Limb (tissue), 2 donors: ENCODE measurements at regions not wholly inside any gene's neighbourhood (a gene's known extent, or its start where the extent isn't known, plus 50 kb on each side); places are given as distances from the start of the nearest gene placed in this dataset.
"Not testable (repeated sequence)": the region's sequence is repeated elsewhere in the genome, so short reads cannot be mapped to it uniquely, and the experiment has no call there.

Source experiments
- DNase-seq, 2 donors: peaks; one replicate each; pipeline ENCODE4 v3.0.0-alpha.2; 2016; ENCODE audit errors: extremely low spot score in 2 of 2

DNA sequence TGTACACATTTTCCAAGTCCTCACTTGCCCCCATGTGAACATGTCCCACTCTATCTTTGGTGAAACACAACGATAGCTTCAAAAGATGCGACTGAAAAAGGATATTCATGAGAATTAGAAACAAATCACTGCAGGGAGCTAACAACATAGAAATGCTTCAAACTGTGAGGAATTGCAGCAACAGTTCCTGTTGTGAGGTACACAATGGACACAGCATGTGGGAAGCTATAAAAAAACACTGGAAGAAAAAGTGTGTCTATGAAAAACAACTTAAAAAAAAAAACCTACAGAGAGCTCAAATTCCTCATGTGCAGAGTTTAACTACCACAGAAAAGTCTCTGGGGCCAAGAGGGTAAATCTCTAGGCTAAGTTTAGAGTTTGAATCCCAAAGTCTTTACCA is 51.6 kb upstream of the BLTP1 start:
- no peak for DNase-seq

DNA sequence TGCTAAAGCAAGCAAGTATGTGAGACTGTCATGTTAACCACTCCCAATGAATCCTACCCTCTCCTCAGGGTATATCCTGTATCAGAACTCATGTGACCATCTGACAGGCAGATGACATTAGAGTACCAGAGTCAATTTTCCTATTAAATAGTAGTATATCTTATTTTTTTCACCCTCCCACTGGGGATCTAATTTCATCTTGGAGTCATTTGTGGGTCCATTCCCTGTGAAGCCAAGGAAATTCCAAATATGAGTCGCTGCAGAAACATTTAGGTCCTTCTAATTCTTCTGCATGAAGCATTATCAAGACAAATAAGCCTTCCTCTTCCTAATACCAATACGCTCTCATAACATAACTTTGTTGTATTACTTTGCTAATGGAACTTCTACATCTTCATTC is 52.2 kb upstream of the BLTP1 start:
- DNase-seq: no peak

DNA sequence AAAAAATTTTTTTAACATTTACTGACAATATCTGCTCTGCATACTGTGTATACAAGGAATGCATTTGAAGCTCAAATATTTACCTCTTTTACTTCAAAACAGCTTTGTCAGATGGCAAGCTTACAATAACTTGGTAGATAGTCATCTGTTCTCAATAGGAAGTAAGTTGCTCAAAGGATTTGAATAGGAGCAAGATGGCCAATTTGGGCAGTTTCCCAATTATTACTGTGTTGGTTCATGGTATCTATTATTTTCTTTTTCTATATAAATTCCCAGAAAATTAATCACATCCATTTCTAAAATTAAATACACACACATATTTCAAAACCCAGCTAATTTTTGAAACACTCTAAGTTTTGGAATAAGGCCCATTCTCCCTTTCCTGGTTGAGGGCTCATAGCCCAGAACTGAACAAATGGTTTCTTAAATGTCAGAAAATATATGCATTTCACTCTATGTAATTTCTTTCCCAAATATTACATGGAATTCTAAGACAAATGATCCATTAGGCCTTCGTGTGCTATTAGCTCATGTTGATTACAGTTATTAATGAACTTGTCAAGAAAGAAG is 60.2 kb upstream of the BLTP1 start:
- no peak for DNase-seq

DNA sequence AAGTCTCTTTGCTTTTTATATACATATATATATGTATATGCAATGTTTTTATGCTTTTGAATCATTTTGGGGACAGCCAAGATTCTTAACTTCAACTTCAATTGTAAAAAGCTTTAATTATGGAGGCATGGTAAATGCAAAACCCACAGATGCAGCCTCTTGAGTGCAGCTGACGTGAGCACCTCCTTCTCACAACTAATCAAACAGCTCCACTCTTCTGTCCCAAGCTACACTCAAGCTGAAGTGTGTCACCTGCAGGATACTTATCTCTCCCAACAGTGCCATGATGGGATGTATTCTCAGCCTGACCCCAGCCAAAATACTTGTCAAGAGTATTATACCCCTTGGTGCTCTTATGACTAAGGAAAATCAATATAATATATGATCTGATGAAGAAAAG is 60.7 kb upstream of the BLTP1 start:
- DNase-seq: no peak

GRCh38 chr4:122090989-122091388 is 61.1 kb upstream of the BLTP1 start:
- DNase-seq: no peak

DNA sequence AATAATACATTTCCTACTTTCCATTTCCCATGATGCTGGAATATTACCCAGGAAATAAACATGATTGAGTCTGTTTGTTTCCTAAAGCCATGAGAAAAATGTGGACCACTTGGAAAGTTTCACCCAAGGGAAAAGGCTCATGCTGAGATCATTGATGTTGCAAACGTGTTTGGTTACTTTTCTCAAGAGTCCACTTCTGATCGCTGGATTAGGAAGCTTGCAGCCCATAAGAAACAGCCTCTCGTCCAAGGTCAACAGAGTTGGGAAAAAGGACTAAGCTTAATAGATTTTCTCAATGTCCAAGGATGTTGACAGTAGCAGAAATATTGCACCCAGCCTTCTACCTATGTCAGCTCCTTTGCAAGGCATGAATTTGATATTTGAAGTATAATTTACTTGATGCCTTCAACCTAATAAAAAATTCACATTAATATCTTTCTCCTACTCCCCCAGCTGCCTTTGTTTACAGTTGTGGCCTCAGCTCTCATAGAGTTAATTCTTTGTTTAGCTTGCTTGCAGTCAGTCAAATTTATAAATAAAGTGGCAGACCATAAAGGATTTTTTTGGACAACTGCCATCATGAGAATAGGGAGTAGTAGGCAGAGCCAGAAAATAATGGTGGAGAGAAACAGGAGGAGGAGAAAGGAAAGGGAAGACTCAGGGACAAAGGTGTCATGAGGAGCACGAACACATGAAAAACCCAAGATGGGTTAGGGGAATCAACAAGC is 65.6 kb upstream of the BLTP1 start:
- no peak for DNase-seq

DNA sequence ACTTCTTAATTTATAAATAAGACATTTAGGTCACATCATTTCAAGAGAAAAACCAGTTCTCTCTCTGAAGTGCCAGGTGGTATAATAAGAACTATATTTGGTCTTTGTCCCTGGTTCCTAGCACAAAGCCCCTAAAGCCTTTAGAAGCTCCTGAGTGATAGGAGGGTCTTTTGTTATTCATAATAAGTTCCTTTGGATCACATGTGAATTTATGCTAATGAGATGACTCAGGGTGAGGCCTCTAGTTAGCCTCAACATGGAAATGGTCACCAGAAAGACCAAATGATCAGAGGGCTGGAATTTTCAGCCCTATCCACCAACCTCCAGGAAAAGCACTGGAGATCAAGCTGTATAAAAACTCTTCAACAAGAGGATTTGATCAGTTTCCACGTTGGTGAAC is 68.1 kb upstream of the BLTP1 start:
- DNase-seq: no peak

DNA sequence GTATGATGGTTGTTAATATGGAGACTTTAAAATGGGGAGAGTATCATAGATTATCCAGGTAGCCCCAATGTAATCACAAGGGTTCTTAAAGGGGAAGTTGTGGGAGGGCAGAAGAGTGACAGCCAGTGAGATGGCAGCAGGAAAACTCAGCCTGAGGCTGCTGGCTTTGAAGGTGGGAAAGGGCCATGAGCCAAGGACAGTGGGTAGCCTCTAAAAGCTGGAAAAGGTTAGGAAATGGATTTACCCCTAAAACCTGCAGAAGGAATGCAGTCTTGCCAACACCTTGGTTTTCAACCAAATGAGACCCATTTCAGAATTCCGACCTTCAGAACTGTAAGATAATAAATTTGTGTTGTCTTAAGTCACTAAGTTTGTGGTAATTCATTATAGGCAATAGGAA is 68.8 kb upstream of the BLTP1 start:
- no peak for DNase-seq

DNA sequence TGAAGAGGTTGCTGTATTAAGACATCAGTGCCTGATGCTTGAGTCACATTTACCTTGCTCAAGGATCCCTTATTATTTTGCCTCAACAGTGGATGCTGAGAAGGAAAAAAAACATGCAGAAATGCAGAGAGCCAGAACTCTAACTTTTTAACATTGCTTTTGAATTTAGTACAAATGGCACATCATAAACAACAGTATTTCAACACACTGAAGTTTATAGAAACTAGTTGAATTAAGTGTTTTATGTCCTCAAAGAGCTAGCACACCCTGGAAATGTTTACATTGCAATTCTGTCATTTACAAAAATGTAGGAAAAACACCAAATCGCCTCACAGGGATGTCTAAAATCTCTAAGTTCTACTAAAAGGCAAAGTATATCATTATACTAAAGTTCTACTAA is 69.5 kb upstream of the BLTP1 start:
- DNase-seq: no peak

DNA sequence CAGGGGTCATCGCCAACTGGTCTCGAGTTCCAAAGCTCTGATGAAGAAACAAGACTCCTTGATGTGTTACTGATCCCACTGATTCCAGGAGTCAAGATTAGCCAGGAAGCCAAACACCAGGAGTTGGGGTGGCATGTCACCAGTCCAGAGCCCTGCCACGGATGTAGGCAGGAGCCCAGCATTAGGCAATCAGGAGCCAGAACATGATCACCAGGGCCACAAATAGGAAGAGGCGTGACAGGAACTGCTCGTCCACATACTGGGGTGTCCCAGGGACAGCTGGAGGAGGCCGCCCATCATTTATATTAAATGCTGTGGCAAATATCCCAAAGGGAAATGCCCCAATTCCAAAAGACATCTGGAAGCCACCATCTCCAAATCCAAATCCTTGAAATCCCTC is 74.5 kb upstream of the BLTP1 start:
- not testable (repeated sequence) for DNase-seq

GRCh38 chr4:122076835-122077234 is 75.3 kb upstream of the BLTP1 start:
- DNase-seq: peak in 1 of 2 donors; percentile 21

GRCh38 chr4:122073615-122074014 is 78.5 kb upstream of the BLTP1 start:
- no peak for DNase-seq

DNA sequence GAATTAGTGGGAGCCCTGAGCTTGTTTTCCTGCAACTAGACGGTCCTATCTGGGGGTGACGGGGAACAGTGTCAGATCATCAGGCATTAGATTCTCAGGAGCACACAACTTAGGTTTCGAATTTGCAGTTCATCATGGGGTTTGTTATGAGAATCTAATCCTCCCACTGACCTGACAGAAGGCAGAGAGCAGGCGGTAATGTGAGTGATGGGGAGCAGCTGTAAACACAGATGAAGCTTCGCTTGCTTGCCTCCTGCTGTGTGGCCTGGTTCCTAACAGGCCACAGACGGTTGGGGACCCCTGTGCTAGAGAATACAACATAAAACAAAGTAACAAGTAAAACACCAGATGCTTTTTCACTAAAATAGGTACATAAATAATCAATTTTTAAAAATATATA is 86.2 kb upstream of the BLTP1 start:
- DNase-seq: no peak

DNA sequence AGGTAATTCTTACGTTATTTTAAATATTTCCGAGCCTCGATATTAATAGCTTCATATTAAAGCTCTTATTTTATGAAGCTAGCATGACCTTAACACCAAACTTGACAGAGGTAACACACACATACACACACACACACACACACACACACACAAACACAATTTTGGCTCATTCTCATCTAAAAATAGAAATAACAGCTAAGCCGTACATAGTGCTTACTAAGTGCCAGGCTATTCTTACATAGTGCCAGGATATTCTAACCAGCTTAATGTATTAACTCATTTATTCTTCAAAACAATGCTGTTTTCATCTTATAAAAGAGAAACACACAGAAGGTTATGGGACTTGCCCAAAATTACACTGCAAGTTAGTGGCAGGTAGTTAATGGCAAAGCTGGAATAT is 87.0 kb upstream of the BLTP1 start:
- no peak for DNase-seq

GRCh38 chr4:122053186-122053585 is 98.9 kb upstream of the BLTP1 start:
- no peak for DNase-seq

DNA sequence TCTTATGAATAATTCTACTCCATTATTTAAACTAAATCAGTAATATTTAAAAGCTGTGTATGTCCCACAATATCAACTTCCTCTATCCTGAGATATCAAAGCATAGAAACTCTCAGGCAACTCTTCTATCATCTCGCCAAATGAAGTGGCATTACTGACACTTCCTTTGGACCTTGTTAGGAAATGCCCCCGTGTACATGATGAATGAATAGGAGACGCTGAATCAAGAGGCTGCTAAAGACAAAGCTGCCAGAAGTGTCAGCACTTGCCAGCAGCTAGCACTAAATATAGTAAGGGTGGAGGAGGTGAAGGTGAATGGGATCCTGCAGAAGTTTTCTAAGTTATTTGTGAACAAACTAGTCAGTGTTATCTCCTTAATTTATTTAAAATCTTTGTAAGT is 99.5 kb upstream of the BLTP1 start:
- no peak for DNase-seq

- DNase-seq: no peak
Observed at GRCh38 chr4:122050841-122051240, 99.0 kb upstream of the TRPC3 start.

DNA sequence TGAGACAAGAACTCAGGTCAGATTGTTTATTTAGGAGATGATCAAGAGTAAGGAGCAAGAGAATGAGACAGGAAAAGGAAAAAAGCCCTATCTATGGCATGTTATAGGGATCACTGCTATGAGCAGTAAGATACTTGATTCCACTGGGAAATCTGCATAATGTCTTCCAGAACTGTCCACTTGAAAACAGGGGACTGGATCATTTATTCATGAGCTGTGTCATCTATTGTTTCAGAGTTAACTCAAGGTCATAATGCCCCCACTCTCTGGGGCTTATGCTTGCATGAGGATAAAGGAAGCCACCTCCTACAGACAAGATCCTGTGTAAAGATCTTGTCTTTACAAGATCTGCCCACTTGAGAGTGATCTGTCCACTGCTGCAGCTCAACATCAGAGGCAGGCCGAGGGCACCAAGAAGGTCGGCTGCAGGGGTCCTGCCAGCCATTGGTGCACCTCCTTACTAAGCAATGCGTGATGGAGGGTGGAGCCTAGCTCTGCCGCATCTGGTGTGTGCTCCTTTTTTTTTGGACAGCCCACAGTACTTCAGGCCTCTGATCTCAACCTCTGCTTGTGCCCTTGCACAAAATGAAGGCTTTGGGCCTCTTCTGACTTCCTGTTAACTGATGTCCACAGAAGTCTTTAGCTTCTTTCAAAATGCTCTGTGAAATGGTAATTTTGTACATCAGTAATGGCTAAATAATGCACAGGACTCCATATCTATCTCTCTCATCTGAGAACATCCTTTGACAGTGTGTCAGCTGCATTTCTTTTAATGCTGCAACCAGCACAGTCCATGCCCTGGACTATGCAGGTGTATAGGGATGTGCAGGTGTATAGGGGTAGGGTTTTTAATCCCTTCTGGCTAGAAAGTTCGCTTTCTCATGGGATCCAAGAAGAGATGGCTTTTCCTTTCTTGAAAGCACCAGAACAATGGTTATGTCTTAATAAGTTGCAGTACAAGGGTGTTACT is 95.9 kb upstream of the TRPC3 start:
- DNase-seq: no peak

GRCh38 chr4:122046255-122046654 is 94.4 kb upstream of the TRPC3 start:
- DNase-seq: no peak

DNA sequence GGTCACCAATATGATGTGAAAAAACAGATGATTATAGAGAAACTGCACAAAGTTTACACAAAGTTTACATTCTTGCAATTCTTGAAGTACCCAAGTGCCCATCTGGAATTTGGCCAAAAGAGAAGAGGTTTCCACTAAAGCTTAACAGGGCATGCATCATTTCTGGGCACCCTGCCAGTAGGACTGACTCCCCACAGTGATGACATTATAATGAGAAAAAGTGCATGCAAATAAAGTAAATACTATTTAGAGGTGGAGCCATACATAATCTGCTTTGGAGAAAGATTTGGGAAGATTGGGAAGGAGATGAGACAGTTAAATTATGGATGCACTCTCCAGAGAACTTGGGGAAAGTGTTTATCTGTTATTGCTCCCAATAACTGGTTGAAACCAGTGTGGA is 93.7 kb upstream of the TRPC3 start:
- peak; percentile 15 to 47 for DNase-seq

- no peak for DNase-seq
Observed at GRCh38 chr4:122044501-122044900, 92.6 kb upstream of the TRPC3 start.

DNA sequence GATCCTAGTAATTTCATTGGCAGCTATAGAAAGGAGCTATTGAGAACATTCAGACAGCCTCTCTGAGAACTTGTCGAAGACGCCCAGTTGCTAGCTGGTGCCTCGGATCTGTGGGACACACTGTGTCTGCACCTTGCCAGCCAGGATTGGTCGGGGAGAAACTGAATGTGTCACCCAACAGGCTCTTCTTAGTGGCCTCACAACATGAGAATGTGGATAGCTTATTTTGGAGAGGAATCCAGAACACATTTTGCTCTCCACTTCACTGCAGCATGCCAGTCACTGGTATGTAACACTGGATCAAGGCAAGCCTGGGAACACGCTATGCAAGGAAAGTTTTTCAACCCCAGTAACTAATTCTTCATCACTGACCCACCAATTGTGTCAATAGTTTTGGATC is 89.5 kb upstream of the TRPC3 start:
- DNase-seq: no peak
